SK-MEL-5 (cell line): ENCODE measurements at regions not wholly inside any gene's neighbourhood (a gene's known extent, or its start where the extent isn't known, plus 50 kb on each side); places are given as distances from the start of the nearest gene placed in this dataset.
"Not testable (repeated sequence)": the region's sequence is repeated elsewhere in the genome, so short reads cannot be mapped to it uniquely, and the experiment has no call there.

ENCODE experiments used
- DNase-seq: peaks from one replicate; pipeline ENCODE4 v3.0.0-alpha.2; 2016; ENCODE audit warnings: low read depth, low spot score
- in situ Hi-C: cut with HindIII; loops from 2 replicates; pipeline ENCODE4 v1.10.0; 2016; ENCODE audit warnings: low sequenced_read_pairs, high pct_unique_total_duplicates, low pct_unique_long_range_greater_than_20kb

DNA sequence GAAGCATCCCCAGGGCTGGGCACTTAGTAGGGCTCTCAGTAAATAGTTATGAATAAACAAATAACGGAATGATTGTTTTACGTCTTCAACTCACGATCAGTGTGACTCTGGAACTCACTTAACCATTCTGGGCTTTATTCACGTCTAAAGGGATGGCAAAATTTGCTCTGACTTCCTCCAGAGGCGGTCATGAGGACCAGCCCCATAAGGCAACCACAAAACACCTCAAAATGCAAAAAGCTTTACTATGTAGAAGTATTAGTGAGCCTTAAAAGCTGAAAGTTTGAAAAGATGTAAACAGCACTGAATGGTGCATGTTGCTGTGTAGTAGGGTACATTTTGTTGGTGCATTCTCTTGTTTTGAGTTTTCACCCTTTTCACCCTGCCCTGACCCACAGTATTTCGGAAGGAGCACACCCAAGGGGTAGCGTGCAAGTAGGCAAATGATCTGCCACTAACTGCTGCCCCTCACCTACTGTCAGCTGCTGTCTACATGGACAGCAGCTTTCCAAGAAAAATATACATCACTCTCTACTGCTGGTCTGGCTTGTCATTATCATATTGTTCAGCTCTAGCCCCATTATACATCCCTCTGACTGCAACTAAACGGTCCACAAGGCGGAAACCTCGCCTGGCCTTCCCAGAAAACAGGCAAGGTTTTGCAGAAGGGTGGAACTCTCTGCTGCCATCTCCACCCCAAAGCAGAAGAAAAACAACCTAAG lies 308.5 kb upstream of the PROK2 start:
- DNase-seq: no peak
- in situ Hi-C loops: no loop called here

DNA sequence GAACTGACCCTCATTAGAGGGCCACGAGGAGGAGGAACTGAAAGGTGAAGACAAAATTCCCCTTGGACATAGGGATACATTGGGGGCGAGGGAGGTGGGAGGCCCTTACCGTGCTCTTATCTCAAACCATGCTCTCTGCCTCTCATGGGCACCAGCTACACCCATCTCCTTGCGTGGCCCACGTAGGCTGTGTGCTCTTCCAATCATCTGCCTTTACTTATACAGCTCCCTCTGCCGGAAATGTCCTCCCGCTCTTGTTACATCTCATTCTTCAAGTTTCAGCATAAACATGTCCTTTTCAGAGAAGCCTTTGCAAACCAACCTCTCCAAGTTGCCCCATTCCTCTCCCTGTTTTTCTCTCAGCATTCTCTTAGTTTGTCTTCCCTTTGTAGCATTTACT lies 307.8 kb upstream of the PROK2 start:
- in situ Hi-C loops: no loop called here

DNA sequence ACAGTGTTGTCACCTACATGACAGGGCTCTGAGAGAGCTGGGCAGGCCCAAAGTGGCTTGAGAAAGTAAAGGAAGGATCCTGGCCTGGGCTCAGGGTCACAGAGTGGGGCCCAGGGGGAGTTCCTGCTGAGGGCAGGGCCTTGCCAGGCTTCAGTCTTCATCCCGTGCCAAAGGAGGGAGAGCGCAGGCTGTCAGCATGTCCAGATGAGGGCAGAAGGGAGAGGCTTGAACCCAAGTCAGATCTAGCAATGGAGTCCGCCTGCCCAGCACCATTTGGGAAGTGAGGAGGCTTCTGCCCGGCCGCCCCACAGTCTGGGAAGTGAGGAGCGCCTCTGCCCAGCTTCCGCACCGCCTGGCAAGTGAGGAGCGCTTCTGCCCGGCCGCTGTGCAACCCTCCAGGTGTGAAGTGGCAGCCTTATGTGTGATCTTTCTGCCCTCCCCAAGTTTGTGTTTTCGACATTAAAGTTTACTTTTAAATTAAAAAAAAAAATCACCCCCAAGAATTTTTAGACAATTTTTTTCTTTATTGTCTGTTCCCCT lies 303.6 kb upstream of the PROK2 start:
- peak; percentile 17 for DNase-seq
- in situ Hi-C loops: no loop called here

More for the DNA sequence above, 307.8 kb upstream of the PROK2 start:
- DNase-seq: peak; percentile 68

DNA sequence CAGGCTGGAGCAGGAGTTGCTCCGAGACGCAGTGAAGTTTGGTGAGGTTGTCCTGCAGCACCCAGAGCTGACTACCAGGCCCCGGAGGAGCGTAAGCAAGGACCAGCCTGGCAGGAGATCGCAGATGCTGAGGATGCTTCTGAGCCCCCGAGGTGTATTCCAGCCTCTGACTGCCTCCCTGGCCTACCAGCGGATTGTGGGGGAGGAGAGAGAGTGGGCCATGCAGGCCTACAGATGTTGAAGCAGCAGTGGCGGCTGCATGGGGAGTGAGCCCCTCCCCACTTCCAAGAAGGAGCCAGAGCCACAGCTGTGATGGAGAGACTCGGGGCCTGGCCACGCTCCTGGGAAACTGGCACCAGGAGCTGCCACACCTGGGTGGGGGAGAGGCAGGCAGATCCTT lies 302.5 kb upstream of the PROK2 start:
- DNase-seq: no peak
- in situ Hi-C loops: no loop called here

DNA sequence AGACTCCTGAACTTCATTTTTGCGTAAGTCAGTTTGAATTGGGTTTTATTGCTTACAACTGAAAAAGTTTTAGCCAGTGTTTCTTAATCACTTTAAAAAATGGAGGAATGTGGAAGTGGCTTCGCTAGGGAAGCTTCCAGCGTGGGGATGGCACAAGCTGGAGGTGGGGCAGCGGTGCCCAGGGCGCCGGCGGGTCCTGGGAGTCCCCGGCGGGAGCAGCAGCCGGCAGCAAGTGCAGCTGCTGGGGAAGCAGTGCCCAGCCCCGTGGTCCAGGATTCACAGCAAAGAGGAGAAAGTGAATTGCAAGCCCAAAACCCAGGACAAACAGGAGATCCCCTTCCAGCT lies 301.8 kb upstream of the PROK2 start:
- no peak for DNase-seq
- in situ Hi-C loops: no loop called here

DNA sequence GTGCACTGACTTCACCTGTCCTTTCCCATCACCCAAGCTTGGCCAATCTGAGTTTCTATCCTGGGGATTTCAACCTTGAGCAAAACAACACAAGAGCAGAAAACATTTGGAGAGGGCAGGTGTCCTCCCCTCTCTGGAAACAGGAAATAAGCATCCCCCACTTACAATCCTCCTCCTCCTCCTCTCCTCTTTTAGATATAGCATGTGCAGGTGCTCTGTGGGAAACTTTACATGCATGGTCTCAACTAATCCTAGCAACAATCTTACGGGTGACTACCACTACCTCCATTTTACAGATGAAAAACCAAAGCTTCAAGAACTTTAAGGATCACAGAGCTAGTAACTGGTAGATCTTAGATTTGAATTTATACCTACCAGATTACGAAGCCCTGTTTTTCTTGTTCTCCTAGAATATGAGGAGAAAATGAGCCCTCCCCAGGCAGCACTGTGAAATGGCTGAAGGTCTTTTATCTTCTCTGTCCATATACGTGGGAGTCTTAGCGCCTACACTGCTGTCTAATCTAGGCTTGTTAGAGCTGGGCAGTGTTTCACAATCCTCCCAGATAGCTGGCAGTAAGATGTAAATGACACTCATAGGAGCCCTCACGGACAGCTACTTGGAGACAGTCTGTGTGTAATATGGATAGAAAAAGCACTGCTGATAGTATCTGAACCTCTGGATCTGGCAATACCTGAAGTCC lies 301.2 kb upstream of the PROK2 start:
- in situ Hi-C loops: no loop called here
- DNase-seq: no peak

DNA sequence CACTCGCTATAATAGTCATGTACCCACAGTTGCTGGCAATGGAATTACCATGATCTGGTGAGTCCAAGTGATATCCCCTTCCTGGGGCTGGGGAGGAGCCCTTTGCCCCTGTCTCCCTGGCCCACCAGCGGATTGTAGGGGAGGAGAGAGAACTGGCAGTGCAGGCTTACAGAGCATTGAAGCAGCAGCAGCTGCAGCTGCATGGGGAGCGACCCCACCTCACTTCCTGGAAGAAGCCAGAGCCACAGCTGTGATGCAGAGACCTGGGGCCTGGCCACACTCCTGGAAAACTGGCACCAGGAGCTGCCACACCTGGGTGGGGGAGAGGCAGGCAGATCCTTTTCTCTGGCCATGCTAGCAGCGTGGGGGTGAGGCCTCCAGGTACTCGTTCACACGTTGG lies 300.1 kb upstream of the PROK2 start:
- in situ Hi-C loops: no loop called here
- no peak for DNase-seq

DNA sequence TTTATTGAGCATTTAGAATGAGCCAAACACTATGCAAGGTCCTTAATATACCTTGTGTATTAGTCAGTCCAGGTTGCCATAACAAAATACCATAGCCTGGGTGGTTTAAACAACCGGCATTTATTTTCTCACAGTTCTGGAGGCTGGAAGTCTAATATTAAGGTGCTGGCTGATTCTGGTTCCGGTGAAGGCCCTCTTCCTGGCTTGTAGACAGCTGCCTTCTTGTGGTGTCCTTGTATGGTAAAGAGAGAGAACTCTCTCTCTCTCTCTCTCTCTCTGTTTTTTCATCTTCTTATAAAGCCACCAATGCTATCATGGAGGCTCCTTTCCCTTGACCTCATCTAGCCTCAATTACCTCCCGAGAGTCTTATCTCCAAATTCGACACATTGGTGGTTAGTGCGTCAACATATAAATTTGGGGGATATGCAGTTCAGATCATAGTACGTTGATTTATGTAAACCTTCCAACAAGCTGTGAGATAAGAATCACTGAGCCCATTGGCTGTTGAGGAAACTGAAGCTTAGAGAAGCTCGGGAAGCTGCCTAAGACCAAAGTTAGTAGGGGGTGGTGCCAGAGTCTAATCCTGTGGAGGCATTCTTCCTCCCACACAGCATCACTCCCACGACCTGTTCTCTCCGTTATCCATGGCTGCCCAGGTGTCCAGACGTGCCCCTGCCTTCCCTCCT lies 298.0 kb upstream of the PROK2 start:
- DNase-seq: no peak
- in situ Hi-C loops: no loop called here

DNA sequence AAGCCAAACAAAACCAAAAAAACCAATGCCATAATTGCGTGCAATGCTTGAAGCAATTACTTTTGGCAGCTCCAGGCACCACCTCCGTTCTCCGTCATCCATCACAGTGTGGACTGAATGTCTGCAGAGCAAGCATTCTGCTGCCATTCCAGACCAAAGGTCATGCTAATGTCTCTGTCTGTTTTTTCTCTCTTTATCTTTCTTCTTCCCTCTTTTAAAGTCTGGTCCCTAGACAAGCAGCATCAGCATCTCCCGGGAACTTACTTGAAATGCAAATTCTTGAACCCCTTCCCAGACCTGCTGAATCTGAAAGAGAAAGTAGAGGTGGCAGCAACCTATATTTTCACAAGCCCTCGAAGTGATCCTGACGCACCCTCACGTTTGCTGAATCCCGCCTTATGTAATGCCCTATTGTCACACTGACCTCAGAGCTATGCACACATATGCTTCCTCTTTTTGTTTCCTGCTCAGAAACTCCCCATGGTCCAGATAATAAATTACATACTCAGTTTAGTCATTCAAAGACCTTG lies 297.3 kb upstream of the PROK2 start:
- in situ Hi-C loops: no loop called here

DNA sequence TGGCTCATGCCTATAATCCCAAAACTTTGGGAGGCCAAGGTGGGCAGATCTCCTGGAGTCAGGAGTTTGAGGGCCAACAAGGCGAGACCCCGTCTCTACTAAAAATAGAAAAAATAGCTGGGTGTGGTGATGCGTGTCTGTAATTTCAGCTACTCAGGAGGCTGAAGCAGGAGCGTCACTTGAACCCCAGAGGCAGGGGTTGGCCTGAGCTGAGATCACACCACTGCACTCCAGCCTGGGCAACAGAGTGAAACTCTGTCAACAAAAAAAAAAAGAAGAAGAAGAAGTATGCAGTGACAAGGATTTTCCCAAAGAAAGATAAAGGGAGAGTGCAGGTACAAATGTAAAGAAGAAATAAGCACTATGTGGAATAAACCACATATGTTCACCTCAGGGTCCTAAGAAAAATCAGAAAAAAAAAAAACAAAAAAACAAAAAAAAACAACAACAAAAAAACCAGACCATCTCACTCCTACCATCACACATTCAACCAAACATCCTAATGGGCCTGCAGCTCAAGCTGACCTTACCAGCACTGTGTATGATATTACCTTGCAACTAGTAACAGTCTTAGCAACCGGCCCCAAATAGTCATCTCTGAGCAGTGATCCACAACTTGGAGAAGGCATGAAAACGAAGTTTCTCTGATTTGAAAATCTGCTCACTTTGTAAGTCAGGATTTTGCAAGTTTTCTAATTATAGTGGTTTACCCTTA lies 296.7 kb upstream of the PROK2 start:
- no peak for DNase-seq
- in situ Hi-C loops: no loop called here

More for the DNA sequence above, 297.3 kb upstream of the PROK2 start:
- DNase-seq: no peak

DNA sequence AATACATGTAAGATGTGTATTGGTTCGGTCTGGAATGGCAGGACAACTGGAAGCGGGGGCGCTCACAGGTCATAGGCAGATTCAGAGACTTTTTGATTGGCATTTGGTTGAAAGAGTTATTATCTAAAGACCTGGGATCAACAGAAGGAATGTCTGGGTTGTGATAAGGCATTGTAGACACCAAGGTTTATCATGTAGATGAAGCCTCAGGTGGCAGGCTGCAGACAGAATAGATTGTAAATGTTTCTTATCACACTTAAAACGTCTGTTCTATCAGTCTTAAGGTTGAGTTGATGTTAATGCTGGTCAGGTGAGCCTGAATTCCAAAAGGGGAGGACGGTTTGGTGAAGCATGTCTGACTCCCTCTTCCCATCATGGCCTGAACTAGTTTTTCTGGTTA lies 295.9 kb upstream of the PROK2 start:
- in situ Hi-C loops: no loop called here
- DNase-seq: no peak

DNA sequence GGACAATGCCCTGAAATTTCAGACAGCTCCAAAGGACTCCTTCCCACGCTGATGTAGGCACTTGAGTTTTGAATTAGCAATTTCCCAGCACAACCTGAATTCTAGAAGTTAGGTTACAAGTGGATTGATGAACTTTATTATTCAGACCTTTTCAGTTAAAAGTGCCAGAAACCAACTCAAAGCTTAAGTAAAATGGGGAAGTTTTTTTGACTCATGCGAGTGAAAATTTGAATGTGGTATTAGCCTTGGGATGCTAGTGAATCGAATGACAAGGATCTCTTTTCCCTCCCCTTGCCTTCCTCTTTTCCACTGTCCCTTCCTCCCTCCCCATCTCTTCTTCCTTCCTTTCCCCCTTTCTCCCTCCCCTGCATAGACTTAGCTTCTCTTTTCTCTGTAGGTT lies 295.1 kb upstream of the PROK2 start:
- DNase-seq: no peak
- in situ Hi-C loops: no loop called here

DNA sequence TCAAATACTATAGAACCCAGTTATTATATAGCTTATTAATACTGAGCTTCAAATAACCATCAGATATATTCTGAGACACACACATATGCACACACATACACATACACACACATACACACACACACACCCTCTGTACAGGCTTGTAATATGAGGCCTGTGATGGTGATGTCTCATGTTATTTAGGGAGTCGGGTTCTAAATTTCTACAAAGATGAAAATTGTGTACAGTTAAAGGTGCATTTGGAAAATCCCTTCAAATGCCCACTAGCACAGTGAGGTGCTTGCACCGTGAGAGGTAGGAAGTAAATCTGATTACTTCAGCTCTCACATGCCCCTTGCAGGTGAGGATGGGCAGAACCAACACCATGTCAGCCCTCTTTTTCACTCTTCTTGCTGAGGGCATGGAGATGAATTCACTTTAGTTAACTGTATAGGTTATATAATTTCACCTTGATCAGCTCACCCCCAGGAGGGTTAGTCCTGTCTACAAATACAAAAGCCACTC lies 294.5 kb upstream of the PROK2 start:
- no peak for DNase-seq
- in situ Hi-C loops: no loop called here

DNA sequence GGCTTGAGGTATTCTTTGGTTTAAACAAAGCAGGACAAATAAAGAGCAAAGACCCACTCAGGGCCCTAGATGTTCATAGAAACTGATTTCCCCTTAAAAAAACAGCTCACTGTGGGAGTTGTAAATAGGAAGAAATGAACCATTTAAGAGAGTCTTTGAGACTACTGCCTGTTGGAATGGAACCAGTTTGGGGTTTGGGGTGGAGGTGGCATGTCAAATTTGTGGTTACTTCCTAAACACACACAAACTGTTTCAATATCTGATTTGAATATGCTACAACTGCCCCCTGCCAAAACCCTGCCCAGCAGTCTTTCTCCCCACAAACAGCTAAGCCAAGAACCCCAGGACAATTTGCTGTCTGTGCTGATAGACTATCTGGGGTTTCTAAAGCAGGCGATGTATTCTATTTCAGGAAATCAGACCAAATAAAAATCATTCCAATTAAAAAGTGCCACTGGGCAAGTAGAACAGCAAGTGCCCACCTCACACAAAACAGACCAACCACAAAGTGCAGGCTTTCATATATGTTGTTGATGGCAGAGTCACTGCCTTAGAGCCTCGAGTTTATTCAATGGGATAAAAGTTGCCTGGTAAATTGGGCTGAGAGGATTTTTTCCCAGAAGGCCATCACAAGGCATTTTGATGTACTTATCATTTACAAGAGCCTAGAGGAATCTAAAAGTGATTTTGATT lies 293.9 kb upstream of the PROK2 start:
- in situ Hi-C loops: no loop called here
- no peak for DNase-seq

DNA sequence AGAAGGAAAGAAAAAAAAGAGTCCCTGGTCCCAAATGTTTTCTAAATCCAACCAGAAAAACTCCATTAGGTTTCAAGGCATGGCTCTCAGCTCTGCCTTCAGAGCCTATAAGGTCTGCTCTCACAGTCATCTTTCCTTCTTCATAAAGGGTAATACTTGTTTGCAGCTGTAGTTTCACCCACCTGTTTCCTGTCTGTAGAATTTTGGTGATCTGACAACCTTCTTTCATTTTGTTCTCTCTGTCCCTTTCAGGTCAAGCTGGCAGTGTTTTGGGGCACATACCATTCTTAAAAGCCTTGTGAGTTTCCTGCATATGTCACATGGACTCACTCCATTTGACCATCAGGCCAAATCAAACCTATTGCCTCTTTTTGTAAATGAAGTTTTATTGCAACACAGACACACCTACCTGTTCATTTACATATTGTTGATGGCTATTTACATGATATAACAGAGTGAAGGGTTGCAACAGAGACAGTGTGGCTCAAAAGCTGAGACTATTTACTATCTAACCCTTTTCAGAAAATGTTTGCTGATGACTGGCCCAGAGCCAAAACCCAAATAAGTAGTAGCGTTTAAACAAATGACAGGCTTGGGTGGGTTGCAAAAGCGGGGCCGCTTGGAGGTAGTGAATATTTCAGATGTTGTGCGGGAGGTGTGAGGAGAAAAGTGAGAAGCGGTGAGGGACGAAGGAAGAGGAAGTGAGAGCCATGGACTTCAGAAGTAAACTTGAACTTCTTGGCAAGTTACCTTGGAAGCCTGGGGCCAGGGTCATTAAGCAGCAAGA lies 292.7 kb upstream of the PROK2 start:
- in situ Hi-C loops: no loop called here
- DNase-seq: no peak

DNA sequence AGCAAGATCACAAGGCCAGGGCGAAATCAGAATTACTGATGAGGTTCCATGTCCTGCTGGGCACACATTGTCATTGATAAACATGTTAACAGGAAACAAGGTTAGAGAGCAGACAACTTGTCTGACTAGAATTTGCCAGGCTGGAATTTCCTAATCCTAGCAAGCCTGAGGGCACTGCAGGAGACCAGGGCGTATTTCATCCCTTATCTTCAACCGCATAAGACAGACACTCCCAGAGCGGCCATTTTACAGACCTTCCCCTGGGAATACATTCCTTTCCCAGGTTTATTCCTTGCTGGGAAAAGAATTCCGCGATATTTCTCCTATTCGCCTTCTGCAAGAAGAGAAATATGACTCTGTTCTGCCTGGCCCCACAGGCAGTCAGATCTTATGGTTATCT lies 290.9 kb upstream of the PROK2 start:
- in situ Hi-C loops: not testable (repeated sequence)

More for the DNA sequence above, 290.9 kb upstream of the PROK2 start:
- DNase-seq: not testable (repeated sequence)
